GM21447 (cell line): ENCODE measurements at regions not wholly inside any gene's neighbourhood (a gene's known extent, or its start where the extent isn't known, plus 50 kb on each side); places are given as distances from the start of the nearest gene placed in this dataset.
"Not testable (repeated sequence)": the region's sequence is repeated elsewhere in the genome, so short reads cannot be mapped to it uniquely, and the experiment has no call there.

Experiments used
- ATAC-seq: cut with Tn5 transposase; IDR thresholded peaks from one replicate; pipeline ENCODE4 v1.9.1; 2021; ENCODE audit not compliant: unreplicated experiment

DNA sequence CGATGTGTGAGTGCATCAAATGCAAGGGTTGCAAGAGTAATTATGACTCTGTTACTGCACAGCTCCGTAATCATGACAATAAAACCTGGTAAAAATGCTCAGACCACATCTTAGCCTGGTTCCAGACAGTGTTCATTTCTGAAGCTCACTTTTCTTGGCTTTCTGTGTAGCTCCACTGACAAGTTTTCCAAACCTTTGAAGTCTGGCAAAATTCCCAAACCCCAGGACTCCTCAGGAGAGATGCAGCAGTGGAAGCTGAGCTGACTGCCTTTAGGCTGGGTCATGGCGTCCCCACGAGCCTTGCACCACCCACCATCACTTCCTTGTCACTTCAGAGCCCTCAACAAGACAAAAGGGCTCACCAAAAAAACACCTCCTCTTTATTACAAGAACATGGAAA is 131.6 kb upstream of the TAS2R1 start:
- ATAC-seq, result no peak

DNA sequence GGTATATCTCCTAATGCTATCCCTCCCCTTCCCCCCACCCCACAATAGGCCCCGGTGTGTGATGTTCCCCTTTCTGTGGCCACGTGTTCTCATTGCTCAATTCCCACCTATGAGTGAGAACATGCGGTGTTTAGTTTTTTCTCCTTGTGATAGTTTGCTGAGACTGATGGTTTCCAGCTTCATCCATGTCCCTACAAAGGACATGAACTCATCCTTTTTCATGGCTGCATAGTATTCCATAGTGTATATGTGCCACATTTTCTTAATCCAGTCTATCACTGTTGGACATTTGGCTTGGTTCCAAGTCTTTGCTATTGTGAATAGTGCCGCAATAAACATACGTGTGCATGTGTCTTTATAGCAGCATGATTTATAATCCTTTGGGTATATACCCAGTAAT is 122.5 kb upstream of the TAS2R1 start:
- ATAC-seq, result not testable (repeated sequence)

GRCh38 chr5:9743507-9743906 is 113.4 kb upstream of the TAS2R1 start:
- ATAC-seq, result no peak

DNA sequence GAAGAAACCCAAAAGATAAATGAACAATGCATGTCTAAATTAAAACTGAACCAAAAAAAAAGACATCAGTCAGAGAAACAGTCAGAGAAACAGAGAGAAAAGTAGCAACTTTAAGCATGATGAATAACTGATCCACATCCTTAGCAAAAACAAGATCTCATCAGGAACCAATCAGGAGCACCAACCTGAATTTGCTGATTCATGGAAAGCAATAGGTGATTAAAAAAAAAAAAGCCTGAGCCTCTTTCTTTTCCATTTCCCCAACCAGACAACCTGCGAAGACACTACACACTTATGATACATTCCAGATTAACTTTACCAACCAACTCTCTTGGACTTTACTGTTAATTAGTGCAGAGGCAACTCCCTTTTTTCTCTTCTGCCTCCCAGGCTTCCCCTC is 112.7 kb upstream of the TAS2R1 start:
- no peak for ATAC-seq

- ATAC-seq, result no peak
Measured at GRCh38 chr5:9739135-9739534, 109.0 kb upstream of the TAS2R1 start.

DNA sequence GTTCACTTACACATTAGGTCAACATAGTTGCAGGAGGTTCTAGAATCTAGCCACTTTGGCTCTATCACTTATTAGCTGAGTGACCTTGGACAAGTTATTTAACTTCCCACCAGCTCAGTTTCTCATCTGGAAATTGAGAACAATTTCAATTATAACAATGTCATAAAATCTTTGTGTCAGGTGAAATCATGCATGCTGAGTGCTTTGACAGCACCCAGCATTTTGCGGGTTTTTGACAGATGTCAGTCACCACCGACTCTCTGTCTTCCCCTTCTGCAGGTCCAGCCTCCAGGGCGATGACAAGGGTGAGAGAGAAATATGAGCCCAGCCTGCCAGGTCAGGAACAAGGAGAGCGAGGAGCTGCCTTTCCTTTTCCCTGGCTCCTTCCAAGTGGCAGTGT is 107.1 kb upstream of the TAS2R1 start:
- ATAC-seq, result no peak

- no peak for ATAC-seq
Measured at GRCh38 chr5:9733486-9733885, 103.3 kb upstream of the TAS2R1 start.

GRCh38 chr5:9731159-9731558 is 101.0 kb upstream of the TAS2R1 start:
- ATAC-seq, result no peak

- ATAC-seq, result no peak
Measured at GRCh38 chr5:9728261-9728660, 98.1 kb upstream of the TAS2R1 start.

DNA sequence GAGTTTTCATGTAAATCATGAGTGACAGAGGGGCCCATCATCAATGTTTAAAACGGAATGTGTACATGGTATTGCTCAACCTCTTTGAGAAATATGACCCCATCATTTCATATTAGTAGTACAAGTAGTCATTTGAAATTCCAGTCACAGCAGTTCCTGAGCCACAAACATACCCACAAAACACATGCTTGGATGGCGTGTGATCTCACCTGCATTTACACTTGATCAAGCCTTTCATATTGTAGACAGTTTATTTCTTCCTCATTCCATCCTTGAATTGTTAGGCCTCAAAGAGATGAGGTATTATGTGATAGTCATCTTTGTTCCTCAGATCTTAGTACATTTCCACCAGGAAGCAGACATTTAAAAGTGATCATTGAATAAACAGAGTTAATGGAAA is 96.8 kb upstream of the TAS2R1 start:
- ATAC-seq, result no peak

GRCh38 chr5:9725265-9725664 is 95.1 kb upstream of the TAS2R1 start:
- ATAC-seq, result not testable (repeated sequence)

DNA sequence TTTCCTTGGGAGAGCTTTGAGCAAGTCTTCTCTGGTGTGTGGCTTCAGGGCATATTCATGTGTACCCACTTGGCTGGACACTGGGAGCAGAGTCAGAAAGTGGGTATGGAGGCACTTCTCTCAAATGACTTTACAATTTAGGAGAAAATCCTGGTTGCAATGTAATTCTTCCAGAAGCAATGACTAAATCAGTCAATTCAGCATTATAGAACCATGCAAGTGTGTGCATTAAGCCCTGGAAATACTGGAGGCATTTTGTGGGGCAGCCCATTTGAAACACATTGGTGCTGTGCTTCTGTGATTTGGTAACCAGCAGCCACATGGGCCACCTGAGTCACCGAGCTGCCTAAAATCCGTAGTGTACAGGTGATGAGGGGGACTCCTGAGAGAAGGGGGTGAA is 94.6 kb upstream of the TAS2R1 start:
- no peak for ATAC-seq

DNA sequence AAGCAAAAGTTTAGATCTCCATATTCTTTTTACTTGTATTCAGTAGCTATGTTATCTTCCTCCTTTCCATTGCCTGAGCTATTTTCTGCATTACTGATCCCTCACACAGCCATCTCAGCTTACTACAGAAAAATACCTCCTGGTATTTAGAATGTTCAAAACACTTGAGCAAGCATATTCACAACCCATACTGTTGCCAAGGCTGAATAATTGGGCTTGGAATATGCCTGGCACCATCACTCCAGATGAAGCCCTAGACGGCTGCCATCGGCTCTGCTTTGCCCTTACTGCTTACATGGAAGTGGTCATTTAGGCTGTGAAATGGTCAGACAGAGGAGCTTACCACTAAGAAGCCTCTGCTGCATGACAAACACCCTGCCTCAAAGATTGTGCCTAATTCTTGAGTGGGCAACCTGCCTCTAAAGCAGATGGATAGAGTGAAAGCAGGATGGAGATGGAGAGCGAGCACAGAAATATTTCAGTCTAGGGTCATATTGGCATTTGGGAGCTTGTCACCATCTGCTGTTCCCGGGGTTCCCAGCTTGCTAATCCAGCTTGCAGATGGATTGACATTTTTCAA is 92.5 kb upstream of the TAS2R1 start:
- no peak for ATAC-seq

DNA sequence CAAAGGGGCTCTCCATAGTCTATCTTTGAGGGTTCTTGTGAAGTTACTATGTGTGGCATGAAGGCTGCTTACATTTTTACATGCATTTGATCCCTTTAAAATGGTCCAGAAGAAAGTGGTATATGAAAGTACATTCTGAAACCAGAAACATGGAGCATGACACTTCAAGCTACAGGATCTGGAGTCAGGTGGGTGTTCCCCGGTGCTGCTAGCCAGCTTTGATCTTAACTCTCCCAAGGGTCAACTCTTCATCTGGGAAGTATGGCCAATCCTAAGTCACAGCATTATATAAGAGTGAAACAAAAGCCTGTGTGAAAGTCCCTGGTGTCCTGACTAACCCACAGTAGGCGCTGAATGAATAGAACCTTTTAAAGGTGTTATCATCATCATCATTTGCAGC is 91.0 kb upstream of the TAS2R1 start:
- no peak for ATAC-seq

DNA sequence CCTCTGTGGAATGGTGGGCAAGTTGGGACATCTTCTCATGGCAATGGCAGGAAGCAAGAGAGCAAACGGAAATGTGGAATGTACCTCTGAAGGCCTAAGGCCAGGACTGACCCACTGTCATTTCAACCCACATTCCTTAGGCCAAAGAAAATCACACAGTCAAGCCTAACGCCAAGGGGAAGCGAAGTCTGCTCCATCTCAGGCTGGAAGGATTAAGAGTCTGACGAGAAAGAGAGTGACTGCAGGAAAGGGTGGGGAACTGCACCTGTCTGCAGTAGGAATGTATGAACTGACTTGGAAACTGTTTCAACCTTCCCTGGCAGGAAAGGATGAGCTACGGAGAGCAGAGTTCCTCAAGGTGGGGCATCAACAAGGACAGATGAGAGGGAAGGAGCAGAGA is 90.2 kb upstream of the TAS2R1 start:
- no peak for ATAC-seq

GRCh38 chr5:9716838-9717281 is 86.7 kb upstream of the TAS2R1 start:
- ATAC-seq, result no peak

GRCh38 chr5:9715891-9716335 is 85.8 kb upstream of the TAS2R1 start:
- ATAC-seq, result no peak

DNA sequence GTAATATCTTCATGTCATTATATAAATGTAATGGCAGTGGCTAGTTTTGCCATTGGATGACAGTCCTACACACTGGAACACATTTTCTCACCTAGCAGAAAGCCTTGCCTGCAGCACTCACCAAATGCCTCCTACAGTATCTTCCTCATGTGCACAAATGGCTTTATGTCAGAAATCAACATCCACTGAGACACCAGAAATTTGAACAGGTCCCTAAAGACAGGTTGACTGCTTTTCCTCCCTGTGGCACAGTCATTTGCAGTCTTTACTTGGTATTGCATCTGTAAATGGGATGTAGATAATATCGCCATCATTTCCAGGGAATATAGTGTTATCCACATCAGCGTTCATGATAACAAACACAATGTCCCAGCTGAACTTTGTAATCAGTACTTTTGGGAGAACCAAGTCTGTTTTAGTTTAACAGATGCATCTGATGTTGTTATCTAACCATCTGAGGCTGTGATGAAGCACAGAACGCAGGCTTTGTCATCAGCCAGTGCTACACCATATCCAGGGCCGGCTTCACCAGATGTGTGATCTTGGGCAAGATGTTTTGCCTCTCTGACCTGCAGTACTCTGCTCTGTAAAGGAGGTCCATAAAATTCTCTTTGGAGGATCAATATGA is 83.9 kb upstream of the TAS2R1 start:
- no peak for ATAC-seq

DNA sequence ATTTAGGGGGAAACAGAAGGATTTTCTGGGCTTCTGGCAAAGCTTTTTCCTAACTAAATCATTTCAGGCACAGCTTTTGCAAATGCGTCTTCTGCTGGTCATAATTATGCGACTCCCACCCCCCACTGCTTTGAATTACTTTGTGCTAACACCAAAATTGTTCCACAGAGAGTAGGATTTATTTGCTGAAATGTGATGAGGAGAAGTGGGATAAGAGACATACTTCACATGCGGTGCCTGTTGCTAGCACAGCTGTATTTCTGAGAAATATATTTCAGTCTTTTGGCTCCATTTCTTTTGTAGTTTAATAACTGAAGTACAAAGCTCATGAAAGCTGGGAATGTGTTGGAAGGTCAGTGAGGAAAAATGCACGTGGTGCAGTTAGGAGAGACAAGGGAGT is 83.2 kb upstream of the TAS2R1 start:
- no peak for ATAC-seq

DNA sequence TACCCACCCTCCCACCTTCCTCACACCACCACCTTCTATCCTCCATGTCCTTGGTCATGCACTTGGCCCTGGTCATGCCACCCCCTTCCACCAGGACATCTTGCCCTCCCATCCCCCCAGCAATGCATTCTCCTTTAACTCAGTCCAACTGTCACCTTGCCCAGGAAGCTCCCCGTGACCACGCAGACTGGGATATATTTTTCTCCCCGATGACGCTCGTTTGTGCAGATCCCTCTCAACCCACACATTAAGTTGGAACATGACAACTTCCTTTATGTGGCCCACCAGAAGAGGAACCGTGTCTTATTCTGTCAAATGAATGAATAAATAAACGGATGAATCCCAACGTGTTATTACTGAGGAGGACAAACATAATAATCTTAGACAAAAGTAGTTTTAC is 82.8 kb upstream of the TAS2R1 start:
- no peak for ATAC-seq

DNA sequence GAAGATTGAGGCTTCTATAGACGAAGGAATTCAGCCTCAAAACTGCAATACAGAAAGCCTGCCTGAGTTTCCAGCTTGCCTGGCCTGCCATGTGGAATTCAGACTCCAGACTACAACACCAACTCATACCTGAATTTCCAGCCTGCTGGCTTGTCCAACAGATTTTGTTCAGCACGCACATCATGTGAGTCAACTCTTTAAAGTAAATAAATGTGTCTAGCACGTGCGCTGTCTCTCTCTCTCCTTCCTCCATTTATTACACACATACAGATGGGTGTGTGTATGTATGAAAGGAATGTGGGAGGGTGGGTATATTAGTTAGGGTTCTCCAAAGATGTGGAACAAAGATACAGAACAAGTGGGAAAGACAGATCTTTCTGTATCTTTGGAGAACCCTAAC is 82.4 kb upstream of the TAS2R1 start:
- no peak for ATAC-seq

GRCh38 chr5:9710069-9710468 is 79.9 kb upstream of the TAS2R1 start:
- no peak for ATAC-seq
